ENCODE measurements at regions not wholly inside any gene's neighbourhood (a gene's known extent, or its start where the extent isn't known, plus 50 kb on each side); places are given as distances from the start of the nearest gene placed in this dataset.

DNA sequence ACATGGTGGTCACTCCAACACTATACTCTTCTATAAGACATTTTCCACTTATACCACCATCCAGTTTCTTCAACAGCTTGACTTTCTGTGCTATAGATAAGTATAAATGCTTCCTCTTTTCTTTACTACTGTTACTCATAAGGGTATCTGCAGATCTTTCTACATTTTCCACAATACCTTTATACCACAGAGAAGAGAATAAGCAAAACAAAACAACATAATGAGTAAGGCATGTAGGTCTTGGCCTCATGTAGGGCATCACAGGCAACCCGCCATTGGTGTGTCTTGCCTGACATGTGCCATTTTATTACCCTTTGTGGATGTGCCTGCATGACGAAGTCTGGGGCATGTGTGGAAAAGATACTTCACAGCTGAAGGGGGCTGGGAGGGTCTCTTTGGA, 265.3 kb upstream of the STARD13 start:
- Mint-ChIP-seq H3K27me3 (ENCODE audit: low read depth, unreplicated experiment) (no peaks in the 10 kb centered on the region), H3K36me3 (ENCODE audit: low read depth, unreplicated experiment) (no peaks in the 10 kb centered on the region), H3K9me3 (ENCODE audit: unreplicated experiment) (peaks cover 2% of the 10 kb centered on the region), H3K27ac (ENCODE audit: unreplicated experiment) (no peak overlapping the region), H3K4me1 (ENCODE audit: low read depth, unreplicated experiment) (no peaks in the 10 kb centered on the region), H3K4me3 (ENCODE audit: unreplicated experiment) (no peak overlapping the region)
- Histone ChIP-seq H3K27ac (ENCODE audit: low read depth, low read length) (no peak overlapping the region), H3K79me2 (ENCODE audit: insufficient read depth, low read length) (no peaks in the 10 kb centered on the region), H4K20me1 (ENCODE audit: insufficient read depth, low read length) (no peaks in the 10 kb centered on the region), H3K9ac (ENCODE audit: low read length) (no peak overlapping the region), H3K4me2 (ENCODE audit: low read length) (no peak overlapping the region), H2AFZ (ENCODE audit: low read depth, low read length) (no peak overlapping the region), H3K36me3 (ENCODE audit: insufficient read depth, low read length) (no peaks in the 10 kb centered on the region), H3K4me1 (ENCODE audit: insufficient read depth, low read length) (peaks cover 3% of the 10 kb centered on the region), H3K9me3 (ENCODE audit: insufficient read depth, low read depth, low read length) (no peaks in the 10 kb centered on the region), H3K27me3 (ENCODE audit: insufficient read depth, low read length) (no peaks in the 10 kb centered on the region), H3K4me3 (ENCODE audit: insufficient read depth, low read depth, low read length) (no peak overlapping the region)
- FAIRE-seq (no peak), DNase-seq (ENCODE audit: low read depth) (no peak)
- TF ChIP-seq, protein P1, sequence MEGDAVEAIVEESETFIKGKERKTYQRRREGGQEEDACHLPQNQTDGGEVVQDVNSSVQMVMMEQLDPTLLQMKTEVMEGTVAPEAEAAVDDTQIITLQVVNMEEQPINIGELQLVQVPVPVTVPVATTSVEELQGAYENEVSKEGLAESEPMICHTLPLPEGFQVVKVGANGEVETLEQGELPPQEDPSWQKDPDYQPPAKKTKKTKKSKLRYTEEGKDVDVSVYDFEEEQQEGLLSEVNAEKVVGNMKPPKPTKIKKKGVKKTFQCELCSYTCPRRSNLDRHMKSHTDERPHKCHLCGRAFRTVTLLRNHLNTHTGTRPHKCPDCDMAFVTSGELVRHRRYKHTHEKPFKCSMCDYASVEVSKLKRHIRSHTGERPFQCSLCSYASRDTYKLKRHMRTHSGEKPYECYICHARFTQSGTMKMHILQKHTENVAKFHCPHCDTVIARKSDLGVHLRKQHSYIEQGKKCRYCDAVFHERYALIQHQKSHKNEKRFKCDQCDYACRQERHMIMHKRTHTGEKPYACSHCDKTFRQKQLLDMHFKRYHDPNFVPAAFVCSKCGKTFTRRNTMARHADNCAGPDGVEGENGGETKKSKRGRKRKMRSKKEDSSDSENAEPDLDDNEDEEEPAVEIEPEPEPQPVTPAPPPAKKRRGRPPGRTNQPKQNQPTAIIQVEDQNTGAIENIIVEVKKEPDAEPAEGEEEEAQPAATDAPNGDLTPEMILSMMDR (IDR thresholded peaks at IDR 0.05; ENCODE audit: insufficient read depth, low read depth, low read length), result no peak

DNA sequence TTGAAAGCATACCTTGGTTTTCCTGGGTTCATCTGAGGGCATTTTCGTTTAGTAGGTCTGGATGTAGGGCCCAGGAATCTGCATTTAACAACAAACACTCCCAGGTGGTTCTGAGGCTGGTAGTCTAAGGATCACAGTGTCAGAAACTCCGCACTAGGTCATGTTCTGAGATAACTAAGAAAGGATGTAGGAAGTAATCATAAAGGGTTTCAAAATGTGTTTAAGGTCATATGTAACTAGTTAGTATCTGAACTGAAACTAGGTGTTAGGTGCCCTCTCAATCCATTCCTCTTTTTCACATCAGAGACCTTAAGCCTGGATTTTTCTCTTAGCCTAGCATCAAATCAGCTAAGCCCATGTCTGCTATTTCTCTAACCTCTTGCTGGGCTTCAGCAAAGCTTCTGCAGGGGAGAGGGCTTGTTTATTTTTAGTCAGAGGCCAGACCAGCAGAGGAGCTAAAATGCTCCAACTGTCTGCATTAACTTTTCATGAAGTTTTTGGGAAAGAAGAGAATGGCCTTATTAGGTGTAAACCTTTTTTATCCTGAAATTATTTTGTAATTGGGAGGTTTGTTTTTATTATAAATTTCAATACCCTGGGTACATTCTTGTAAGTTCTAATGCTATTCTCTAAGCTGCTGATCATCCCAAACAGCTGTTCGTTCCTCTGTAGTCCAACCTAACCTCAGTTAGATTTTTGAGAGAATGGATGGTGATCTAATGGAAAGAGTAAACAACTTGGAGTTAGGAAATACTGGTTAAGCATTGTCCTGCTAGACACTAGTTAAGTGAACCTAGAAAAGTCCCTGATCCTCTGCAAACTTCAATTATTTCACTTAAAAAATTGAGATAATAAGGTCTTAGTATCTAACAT, 262.8 kb upstream of the RFC3 start:
- Histone ChIP-seq H3K4me1 (ENCODE audit: insufficient read depth, low read length) (peaks cover 3% of the 10 kb centered on the region), H4K20me1 (ENCODE audit: insufficient read depth, low read length) (no peaks in the 10 kb centered on the region), H3K9me3 (ENCODE audit: insufficient read depth, low read depth, low read length) (no peaks in the 10 kb centered on the region), H3K4me2 (ENCODE audit: low read length) (no peak overlapping the region), H3K27ac (ENCODE audit: low read depth, low read length) (no peak overlapping the region), H3K4me3 (ENCODE audit: insufficient read depth, low read depth, low read length) (no peak overlapping the region), H3K36me3 (ENCODE audit: insufficient read depth, low read length) (no peaks in the 10 kb centered on the region), H3K27me3 (ENCODE audit: insufficient read depth, low read length) (no peaks in the 10 kb centered on the region), H3K79me2 (ENCODE audit: insufficient read depth, low read length) (no peaks in the 10 kb centered on the region), H3K9ac (ENCODE audit: low read length) (no peak overlapping the region), H2AFZ (ENCODE audit: low read depth, low read length) (no peak overlapping the region)
- no peak overlapping the region for H3K27ac Mint-ChIP-seq (ENCODE audit: unreplicated experiment)
- H3K4me3 Mint-ChIP-seq (ENCODE audit: unreplicated experiment), result no peak overlapping the region
- H3K36me3 Mint-ChIP-seq (ENCODE audit: low read depth, unreplicated experiment), result no peaks in the 10 kb centered on the region
- TF ChIP-seq, protein P1 (IDR thresholded peaks at IDR 0.05; ENCODE audit: insufficient read depth, low read depth, low read length), result no peak
- TF ChIP-seq EZH2 (IDR thresholded peaks at IDR 0.05; ENCODE audit: insufficient read depth, low read length), result no peak
- DNase-seq (ENCODE audit: low read depth), result no peak
- H3K9me3 Mint-ChIP-seq (ENCODE audit: unreplicated experiment), result peaks cover 2% of the 10 kb centered on the region
- no peak for FAIRE-seq
- H3K4me1 Mint-ChIP-seq (ENCODE audit: low read depth, unreplicated experiment), result no peaks in the 10 kb centered on the region
- no peaks in the 10 kb centered on the region for H3K27me3 Mint-ChIP-seq (ENCODE audit: low read depth, unreplicated experiment)

DNA sequence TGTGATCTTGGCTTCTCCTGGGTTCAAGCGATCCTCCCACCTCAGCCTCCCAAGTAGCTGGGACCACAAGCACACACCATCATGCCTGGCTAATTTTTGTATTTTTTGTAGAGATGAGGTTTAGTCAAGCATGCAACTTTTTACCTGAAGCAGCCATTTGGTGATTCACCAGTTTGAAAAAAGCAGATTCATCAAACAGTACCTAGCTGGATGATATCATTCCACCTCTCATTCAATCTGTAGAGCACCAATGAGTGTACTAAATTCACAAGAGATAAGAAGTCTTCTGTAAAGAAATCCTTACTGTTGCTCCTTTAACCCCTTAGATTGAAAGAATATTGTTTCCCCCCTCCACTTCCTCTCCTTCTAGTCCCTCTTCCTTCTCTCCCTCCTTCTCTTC, 261.1 kb upstream of the RFC3 start:
- TF ChIP-seq, protein P1 (IDR thresholded peaks at IDR 0.05; ENCODE audit: insufficient read depth, low read depth, low read length), result no peak
- no peak for TF ChIP-seq EZH2 (IDR thresholded peaks at IDR 0.05; ENCODE audit: insufficient read depth, low read length)
- no peaks in the 10 kb centered on the region for H3K4me1 Mint-ChIP-seq (ENCODE audit: low read depth, unreplicated experiment)
- H3K4me2 ChIP-seq (ENCODE audit: low read length), result no peak overlapping the region
- peaks cover 3% of the 10 kb centered on the region for H3K4me1 ChIP-seq (ENCODE audit: insufficient read depth, low read length)
- FAIRE-seq (no peak), DNase-seq (ENCODE audit: low read depth) (no peak)
- no peak overlapping the region for H3K4me3 Mint-ChIP-seq (ENCODE audit: unreplicated experiment)
- H3K27me3 Mint-ChIP-seq (ENCODE audit: low read depth, unreplicated experiment), result no peaks in the 10 kb centered on the region
- H3K9me3 Mint-ChIP-seq (ENCODE audit: unreplicated experiment), result peaks cover 2% of the 10 kb centered on the region
- H3K27me3 ChIP-seq (ENCODE audit: insufficient read depth, low read length), result no peaks in the 10 kb centered on the region
- H3K79me2 ChIP-seq (ENCODE audit: insufficient read depth, low read length), result no peaks in the 10 kb centered on the region
- H3K9me3 ChIP-seq (ENCODE audit: insufficient read depth, low read depth, low read length), result no peaks in the 10 kb centered on the region
- H3K4me3 ChIP-seq (ENCODE audit: insufficient read depth, low read depth, low read length), result no peak overlapping the region
- H3K27ac ChIP-seq (ENCODE audit: low read depth, low read length), result no peak overlapping the region
- no peak overlapping the region for H2AFZ ChIP-seq (ENCODE audit: low read depth, low read length)
- H3K9ac ChIP-seq (ENCODE audit: low read length), result no peak overlapping the region
- no peaks in the 10 kb centered on the region for H4K20me1 ChIP-seq (ENCODE audit: insufficient read depth, low read length)
- no peaks in the 10 kb centered on the region for H3K36me3 ChIP-seq (ENCODE audit: insufficient read depth, low read length)
- no peaks in the 10 kb centered on the region for H3K36me3 Mint-ChIP-seq (ENCODE audit: low read depth, unreplicated experiment)
- H3K27ac Mint-ChIP-seq (ENCODE audit: unreplicated experiment), result no peak overlapping the region
